GM12892 (cell line): ENCODE measurements at regions not wholly inside any gene's neighbourhood (a gene's known extent, or its start where the extent isn't known, plus 50 kb on each side); places are given as distances from the start of the nearest gene placed in this dataset.
"Not testable (repeated sequence)": the region's sequence is repeated elsewhere in the genome, so short reads cannot be mapped to it uniquely, and the experiment has no call there.

Source experiments
- POLR2A ChIP-seq: IDR thresholded peaks from 2 replicates; pipeline ENCODE4 v1.6.1; 2011; ENCODE audit warnings: low read depth, low read length, control low read depth
- POLR2AphosphoS5 ChIP-seq: IDR thresholded peaks from 2 replicates; pipeline ENCODE4 v1.6.1; 2011; ENCODE audit warnings: low read depth, low read length, control low read depth
- TAF1 ChIP-seq: IDR thresholded peaks from 2 replicates; pipeline ENCODE4 v1.6.1; 2011; ENCODE audit warnings: low read depth, mild to moderate bottlenecking, control low read depth, low read length, borderline replicate concordance

DNA sequence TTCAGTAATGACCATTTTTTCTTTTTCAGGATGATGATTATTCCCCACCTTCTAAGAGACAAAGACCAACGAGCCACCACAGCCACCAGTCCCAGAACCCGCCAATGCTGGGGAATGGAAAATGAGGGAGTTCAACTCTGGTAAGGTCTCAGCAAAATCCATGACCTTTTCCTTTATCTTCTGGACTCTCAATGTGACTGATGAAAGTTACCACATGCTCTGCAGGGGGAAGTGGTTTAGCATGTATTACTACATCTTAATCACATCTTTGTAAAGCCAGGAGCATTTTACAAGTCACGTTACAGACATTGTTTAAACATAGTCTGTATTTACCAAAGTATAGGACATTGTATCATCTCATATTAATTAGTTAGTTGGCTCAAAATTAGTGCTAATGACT, 89.3 kb upstream of the METTL14 start:
- TF ChIP-seq POLR2A, TAF1, POLR2AphosphoS5: not testable (repeated sequence)
